Loucy (cell line): ENCODE measurements at regions not wholly inside any gene's neighbourhood (a gene's known extent, or its start where the extent isn't known, plus 50 kb on each side); places are given as distances from the start of the nearest gene placed in this dataset.

Source experiments
- EZH2phosphoT487 ChIP-seq: fragments of 200-600 bp; IDR thresholded peaks from 2 replicates; pipeline ENCODE4 v1.6.1; 2018; ENCODE audit warnings: antibody characterized with exemption, mild to moderate bottlenecking, moderate library complexity, borderline replicate concordance
- TF ChIP-seq, protein P1 (sequence below): fragments of 200-600 bp; sonication (generic); conservative IDR thresholded peaks from 2 replicates; pipeline ENCODE4 v1.5.1; 2014; ENCODE audit warnings: mild to moderate bottlenecking, antibody characterized with exemption, low read length

- TF ChIP-seq, protein P1, sequence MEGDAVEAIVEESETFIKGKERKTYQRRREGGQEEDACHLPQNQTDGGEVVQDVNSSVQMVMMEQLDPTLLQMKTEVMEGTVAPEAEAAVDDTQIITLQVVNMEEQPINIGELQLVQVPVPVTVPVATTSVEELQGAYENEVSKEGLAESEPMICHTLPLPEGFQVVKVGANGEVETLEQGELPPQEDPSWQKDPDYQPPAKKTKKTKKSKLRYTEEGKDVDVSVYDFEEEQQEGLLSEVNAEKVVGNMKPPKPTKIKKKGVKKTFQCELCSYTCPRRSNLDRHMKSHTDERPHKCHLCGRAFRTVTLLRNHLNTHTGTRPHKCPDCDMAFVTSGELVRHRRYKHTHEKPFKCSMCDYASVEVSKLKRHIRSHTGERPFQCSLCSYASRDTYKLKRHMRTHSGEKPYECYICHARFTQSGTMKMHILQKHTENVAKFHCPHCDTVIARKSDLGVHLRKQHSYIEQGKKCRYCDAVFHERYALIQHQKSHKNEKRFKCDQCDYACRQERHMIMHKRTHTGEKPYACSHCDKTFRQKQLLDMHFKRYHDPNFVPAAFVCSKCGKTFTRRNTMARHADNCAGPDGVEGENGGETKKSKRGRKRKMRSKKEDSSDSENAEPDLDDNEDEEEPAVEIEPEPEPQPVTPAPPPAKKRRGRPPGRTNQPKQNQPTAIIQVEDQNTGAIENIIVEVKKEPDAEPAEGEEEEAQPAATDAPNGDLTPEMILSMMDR = no peak
- no peak for TF ChIP-seq EZH2phosphoT487
These were observed 388.5 kb downstream of the AACS start for GRCh38 chr12:125453751-125454150.
